GM23248 (cell line): ENCODE measurements at regions not wholly inside any gene's neighbourhood (a gene's known extent, or its start where the extent isn't known, plus 50 kb on each side); places are given as distances from the start of the nearest gene placed in this dataset.

Experiments used
- EZH2 ChIP-seq: fragments of 200-600 bp; sonication (generic); IDR thresholded peaks from 2 replicates; pipeline ENCODE4 v1.6.1; 2018; ENCODE audit warnings: antibody characterized with exemption, mild to moderate bottlenecking; ENCODE audit not compliant: insufficient read depth, poor library complexity, severe bottlenecking
- EZH2phosphoT487 ChIP-seq: fragments of 200-600 bp; sonication (generic); IDR thresholded peaks from 2 replicates; pipeline ENCODE4 v1.6.1; 2018; ENCODE audit warnings: antibody characterized with exemption, moderate library complexity, mild to moderate bottlenecking, low read depth; ENCODE audit not compliant: insufficient read depth

DNA sequence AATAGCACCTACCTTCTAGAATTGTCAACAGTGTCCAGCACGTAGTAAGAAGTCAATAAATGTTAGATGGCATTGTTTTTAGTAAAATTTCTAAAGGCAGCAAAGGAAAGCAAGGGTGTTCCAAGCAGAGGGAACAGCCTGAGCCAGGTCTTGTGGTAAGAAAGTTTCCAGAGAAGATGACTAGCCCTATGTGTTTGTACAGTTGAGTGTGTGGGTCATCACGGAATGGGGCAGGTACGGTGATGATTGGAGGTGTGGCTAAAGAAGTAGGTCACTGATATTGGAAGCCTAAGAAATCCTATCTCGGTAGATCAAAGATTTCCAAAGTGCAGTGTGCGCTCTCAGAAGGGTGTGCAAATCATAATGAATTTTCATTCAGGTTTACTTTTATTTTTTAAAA, 94.2 kb upstream of the BCL6 start:
- no peak for TF ChIP-seq EZH2
- TF ChIP-seq EZH2phosphoT487, result no peak
